Gastrocnemius medialis (tissue), 4 donors: ENCODE measurements at regions not wholly inside any gene's neighbourhood (a gene's known extent, or its start where the extent isn't known, plus 50 kb on each side); places are given as distances from the start of the nearest gene placed in this dataset.

Experiments
- ATAC-seq, 2 donors: fragments of 150-250 bp; one replicate each; pipeline ENCODE4 v1.9.1; 2016
- DNase-seq, 2 donors: peaks; one replicate each; pipeline ENCODE4 v3.0.0-alpha.2; 2019
- H3K27ac ChIP-seq, 4 donors: fragments of 200-600 bp; sonication (generic); 1 replicate in 1 of 4; 2 replicates in 3 of 4; pipeline ENCODE4 v1.5.1; 2016 to 2018; ENCODE audit warnings: mild to moderate bottlenecking in 2 of 4, moderate library complexity in 1 of 4
- H3K27me3 ChIP-seq, 3 donors: fragments of 200-600 bp; sonication (generic) in 2 of 3; 1 replicate in 1 of 3; 2 replicates in 2 of 3; pipeline versions ENCODE4 v1.5.1 to v1.6.0; 2016 to 2019; ENCODE audit warnings: mild to moderate bottlenecking in 1 of 3, moderate library complexity in 1 of 3
- H3K36me3 ChIP-seq, 2 donors: fragments of 200-600 bp; sonication (generic) in 1 of 2; one replicate each; pipeline ENCODE4 v1.5.1; 2017 to 2018
- H3K4me1 ChIP-seq, 2 donors: fragments of 200-600 bp; sonication (generic) in 1 of 2; one replicate each; pipeline ENCODE4 v1.5.1; 2016 to 2017; ENCODE audit warnings: mild to moderate bottlenecking in 2 of 2
- H3K4me3 ChIP-seq, 4 donors: fragments of 200-600 bp; sonication (generic) in 3 of 4; 1 replicate in 1 of 4; 2 replicates in 3 of 4; pipeline ENCODE4 v1.5.1; 2016 to 2019; ENCODE audit warnings: mild to moderate bottlenecking in 2 of 4
- H3K9me3 ChIP-seq, 3 donors: fragments of 200-600 bp; sonication (generic) in 2 of 3; 1 replicate in 1 of 3; 2 replicates in 2 of 3; pipeline ENCODE4 v1.5.1; 2016 to 2019
- POLR2A ChIP-seq, 2 donors: fragments of 450-650 bp; IDR thresholded peaks; one replicate each; pipeline ENCODE4 v1.6.1; 2017; ENCODE audit warnings: antibody characterized with exemption in 2 of 2, mild to moderate bottlenecking in 2 of 2, moderate library complexity in 2 of 2
- in situ Hi-C, 4 donors: fragments of 200-750 bp; cut with MboI; loops; one replicate each; pipeline versions ENCODE4 v1.15.0 to v1.8.0; 2017; ENCODE audit warnings: low sequenced_read_pairs in 4 of 4
- intact Hi-C: fragments of 100-400 bp; cut with DNase I; formaldehyde crosslinking; loops from one replicate; pipeline ENCODE4 v1.15.1; 2023; ENCODE audit warnings: low total_unique reads
- TF ChIP-seq, protein P1 (sequence below), 5 experiments: fragments of 450-650 bp in 3 of 5; fragments of 200-600 bp in 2 of 5; sonication (generic) in 2 of 5; IDR thresholded peaks in 4 of 5; conservative IDR thresholded peaks in 1 of 5; 1 replicate in 4 of 5; 2 replicates in 1 of 5; pipeline ENCODE4 v1.5.1; 2016 to 2019; ENCODE audit warnings: antibody characterized with exemption in 5 of 5, mild to moderate bottlenecking in 3 of 5, moderate library complexity in 3 of 5

DNA sequence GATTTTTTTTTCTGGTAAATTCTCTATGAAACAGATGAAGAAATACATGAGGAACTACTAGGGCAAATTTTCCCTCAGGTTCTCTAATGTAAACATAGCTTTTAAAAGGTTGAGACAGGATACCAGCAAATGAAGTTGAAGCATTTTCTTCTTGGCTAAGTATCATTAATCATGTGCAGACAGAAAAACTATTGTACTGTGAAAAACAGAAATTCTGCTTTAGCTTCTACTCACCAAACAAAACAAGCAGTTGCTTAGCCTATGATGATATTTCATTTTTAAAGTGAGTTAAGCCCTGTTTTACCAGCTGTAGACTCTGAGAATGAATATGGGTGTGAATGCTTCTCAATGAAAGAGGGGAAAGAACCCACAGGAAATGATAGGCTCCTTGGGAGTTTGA, 358.9 kb downstream of the TRAM1L1 start:
- TF ChIP-seq, protein P1, sequence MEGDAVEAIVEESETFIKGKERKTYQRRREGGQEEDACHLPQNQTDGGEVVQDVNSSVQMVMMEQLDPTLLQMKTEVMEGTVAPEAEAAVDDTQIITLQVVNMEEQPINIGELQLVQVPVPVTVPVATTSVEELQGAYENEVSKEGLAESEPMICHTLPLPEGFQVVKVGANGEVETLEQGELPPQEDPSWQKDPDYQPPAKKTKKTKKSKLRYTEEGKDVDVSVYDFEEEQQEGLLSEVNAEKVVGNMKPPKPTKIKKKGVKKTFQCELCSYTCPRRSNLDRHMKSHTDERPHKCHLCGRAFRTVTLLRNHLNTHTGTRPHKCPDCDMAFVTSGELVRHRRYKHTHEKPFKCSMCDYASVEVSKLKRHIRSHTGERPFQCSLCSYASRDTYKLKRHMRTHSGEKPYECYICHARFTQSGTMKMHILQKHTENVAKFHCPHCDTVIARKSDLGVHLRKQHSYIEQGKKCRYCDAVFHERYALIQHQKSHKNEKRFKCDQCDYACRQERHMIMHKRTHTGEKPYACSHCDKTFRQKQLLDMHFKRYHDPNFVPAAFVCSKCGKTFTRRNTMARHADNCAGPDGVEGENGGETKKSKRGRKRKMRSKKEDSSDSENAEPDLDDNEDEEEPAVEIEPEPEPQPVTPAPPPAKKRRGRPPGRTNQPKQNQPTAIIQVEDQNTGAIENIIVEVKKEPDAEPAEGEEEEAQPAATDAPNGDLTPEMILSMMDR (IDR thresholded peaks at IDR 0.05 in 4 of 5, conservative IDR thresholded peaks at IDR 0.05 in 1 of 5): no peak
- TF ChIP-seq POLR2A (IDR thresholded peaks at IDR 0.05): no peak
- Histone ChIP-seq H3K27me3 (no peaks in the 10 kb centered on the region), H3K27ac (no peak overlapping the region), H3K36me3 (no peaks in the 10 kb centered on the region), H3K9me3 (no peaks in the 10 kb centered on the region), H3K4me3 (no peak overlapping the region), H3K4me1 (no peaks in the 10 kb centered on the region)
- intact Hi-C loops (no loop called here), in situ Hi-C loops (no loop called here)
- DNase-seq: no peak
- no peak for ATAC-seq

DNA sequence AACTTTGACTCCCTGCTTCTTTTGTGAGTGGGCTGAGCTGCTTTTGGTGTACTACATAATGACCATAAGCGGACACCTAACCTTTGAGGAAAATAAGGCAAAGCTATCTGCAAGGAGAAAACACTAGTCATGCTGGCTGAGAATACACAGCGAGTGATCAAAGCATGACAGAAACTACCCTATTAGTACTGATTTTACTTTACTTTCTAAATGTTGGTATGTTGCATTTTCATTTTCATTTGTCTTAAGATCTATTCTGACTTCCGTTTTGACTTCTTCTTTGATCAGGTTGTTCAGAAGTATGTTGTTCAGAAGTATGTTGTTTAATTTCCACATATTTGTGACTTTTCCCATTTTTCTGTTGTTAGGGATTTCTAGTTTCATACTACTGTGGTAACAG, 361.1 kb downstream of the TRAM1L1 start:
- DNase-seq: no peak
- no peaks in the 10 kb centered on the region for H3K4me1 ChIP-seq
- in situ Hi-C loops: no loop called here
- H3K36me3 ChIP-seq: no peaks in the 10 kb centered on the region
- intact Hi-C loops: no loop called here
- no peak overlapping the region for H3K27ac ChIP-seq
- no peak for ATAC-seq
- TF ChIP-seq POLR2A (IDR thresholded peaks at IDR 0.05): no peak
- TF ChIP-seq, protein P1 (IDR thresholded peaks at IDR 0.05 in 4 of 5, conservative IDR thresholded peaks at IDR 0.05 in 1 of 5): no peak
- H3K4me3 ChIP-seq: no peak overlapping the region
- no peaks in the 10 kb centered on the region for H3K27me3 ChIP-seq
- H3K9me3 ChIP-seq: no peaks in the 10 kb centered on the region

DNA sequence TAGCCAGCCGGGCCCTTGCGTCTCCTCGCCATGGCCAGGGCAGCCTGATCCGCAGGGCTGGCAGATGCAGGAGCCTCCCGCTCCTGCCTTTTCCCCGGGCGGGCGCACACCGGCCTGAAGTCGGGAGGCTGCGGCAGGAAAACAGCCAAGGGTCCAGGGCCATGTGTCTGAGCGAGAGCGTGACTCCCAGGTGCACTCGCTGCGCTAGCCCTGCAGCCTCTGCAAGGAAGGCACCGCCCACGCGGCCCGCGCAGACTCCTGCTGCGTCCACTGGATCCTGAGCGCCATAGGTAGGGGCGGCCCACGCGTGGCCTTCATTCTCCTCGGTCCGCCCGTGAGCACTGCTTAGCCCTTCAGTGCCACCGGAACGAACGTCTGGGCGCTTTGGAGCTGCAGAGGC, 379.9 kb downstream of the TRAM1L1 start:
- in situ Hi-C loops (no loop called here), intact Hi-C loops (no loop called here)
- no peaks in the 10 kb centered on the region for H3K4me1 ChIP-seq
- H3K27me3 ChIP-seq: no peaks in the 10 kb centered on the region
- TF ChIP-seq, protein P1 (IDR thresholded peaks at IDR 0.05 in 4 of 5, conservative IDR thresholded peaks at IDR 0.05 in 1 of 5): no peak
- TF ChIP-seq POLR2A (IDR thresholded peaks at IDR 0.05): no peak
- H3K9me3 ChIP-seq: no peaks in the 10 kb centered on the region
- H3K36me3 ChIP-seq: no peaks in the 10 kb centered on the region
- no peak for ATAC-seq
- H3K4me3 ChIP-seq: no peak overlapping the region
- no peak overlapping the region for H3K27ac ChIP-seq
- no peak for DNase-seq

DNA sequence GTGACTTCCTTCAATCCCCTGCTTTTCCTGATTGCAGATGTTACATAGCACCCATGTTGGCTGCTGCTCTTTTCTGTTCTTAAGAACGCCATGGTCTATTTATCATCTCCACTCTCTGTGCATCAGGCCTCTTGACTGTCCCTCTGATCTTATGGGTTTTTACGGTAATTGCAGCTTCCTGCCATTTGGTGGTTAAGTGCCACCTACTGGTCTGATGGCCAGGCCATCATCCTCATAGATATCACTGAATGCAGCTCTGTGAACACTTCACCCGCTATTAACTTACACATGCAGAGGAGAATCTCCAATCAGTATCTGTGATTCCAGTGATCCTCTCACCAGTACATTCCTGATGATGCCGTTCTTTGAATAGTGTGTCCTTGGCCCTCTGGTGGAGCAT, 382.4 kb downstream of the TRAM1L1 start:
- no peak overlapping the region for H3K4me3 ChIP-seq
- intact Hi-C loops: no loop called here
- no peaks in the 10 kb centered on the region for H3K36me3 ChIP-seq
- no peaks in the 10 kb centered on the region for H3K27me3 ChIP-seq
- in situ Hi-C loops: no loop called here
- no peaks in the 10 kb centered on the region for H3K4me1 ChIP-seq
- H3K9me3 ChIP-seq: no peaks in the 10 kb centered on the region
- TF ChIP-seq, protein P1 (IDR thresholded peaks at IDR 0.05 in 4 of 5, conservative IDR thresholded peaks at IDR 0.05 in 1 of 5): no peak
- no peak for TF ChIP-seq POLR2A (IDR thresholded peaks at IDR 0.05)
- H3K27ac ChIP-seq: no peak overlapping the region
- DNase-seq: no peak
- ATAC-seq: no peak

DNA sequence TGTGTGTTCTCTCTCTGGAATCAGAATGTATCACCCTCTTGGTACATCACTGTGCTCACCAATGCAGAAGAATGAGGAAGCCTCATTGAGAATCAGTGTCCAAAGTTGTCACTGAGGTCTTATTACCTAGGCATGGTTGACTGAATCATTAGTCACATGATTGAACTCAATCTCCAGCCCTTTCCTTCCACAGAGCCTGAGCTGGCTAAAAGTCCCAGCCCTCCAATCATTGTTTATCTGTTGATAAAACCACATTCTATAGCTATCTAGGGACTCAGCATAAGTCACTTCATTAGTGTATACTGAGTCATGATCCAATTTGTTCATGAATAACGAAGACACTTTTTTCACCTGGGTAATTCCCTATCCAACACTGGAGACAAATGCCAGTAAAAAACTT, 396.8 kb downstream of the TRAM1L1 start:
- Histone ChIP-seq H3K36me3 (no peaks in the 10 kb centered on the region), H3K27ac (no peak overlapping the region), H3K9me3 (no peaks in the 10 kb centered on the region), H3K27me3 (no peaks in the 10 kb centered on the region), H3K4me3 (no peak overlapping the region), H3K4me1 (no peaks in the 10 kb centered on the region)
- TF ChIP-seq, protein P1 (IDR thresholded peaks at IDR 0.05 in 4 of 5, conservative IDR thresholded peaks at IDR 0.05 in 1 of 5): no peak
- no peak for TF ChIP-seq POLR2A (IDR thresholded peaks at IDR 0.05)
- in situ Hi-C loops: no loop called here
- ATAC-seq (no peak), DNase-seq (no peak)
- intact Hi-C loops: no loop called here
